B cell (primary cell): ENCODE measurements at regions not wholly inside any gene's neighbourhood (a gene's known extent, or its start where the extent isn't known, plus 50 kb on each side); places are given as distances from the start of the nearest gene placed in this dataset.

Experiments
- ATAC-seq: fragments of 200-7000 bp; cut with Tn5 transposase; one replicate; pipeline ENCODE4 v1.10.0; 2021; ENCODE audit warnings: low read depth, mild to moderate bottlenecking, moderate number of reproducible peaks, moderate library complexity
- CTCF ChIA-PET: fragments of 350-600 bp; sonication (Branson Sonifier 250); formaldehyde crosslinking; loops from one replicate; lab custom pipeline; 2021; ENCODE audit warnings: antibody characterized with exemption, inconsistent platforms; lab: Charles Lee
- POLR2A ChIA-PET: fragments of 350-600 bp; sonication (Branson Sonifier 250); formaldehyde crosslinking; loops from one replicate; lab custom pipeline; 2021; ENCODE audit warnings: antibody characterized with exemption; lab: Charles Lee
- DNase-seq: peaks from one replicate; pipeline ENCODE4 v3.0.0; 2013
- H2AFZ ChIP-seq: 2 replicates; pipeline ENCODE4 v1.6.1; 2012; ENCODE audit warnings: mild to moderate bottlenecking, low read depth, low read length; ENCODE audit not compliant: insufficient read depth, poor library complexity, severe bottlenecking
- H3K27ac ChIP-seq, 2 donors: 1 replicate in 1 of 2; 2 replicates in 1 of 2; pipeline ENCODE4 v1.5.1; 2012 to 2013; ENCODE audit warnings: low read length in 2 of 2, mild to moderate bottlenecking in 2 of 2, moderate library complexity in 1 of 2
- H3K27me3 ChIP-seq, 4 experiments: fragments of 200-600 bp in 1 of 4; sonication (generic) in 1 of 4; replicated peaks in 1 of 4; 1 replicate in 2 of 4; 2 replicates in 2 of 4; pipeline versions ENCODE4 v1.6.1 to v1.7.0; 2013 to 2016; ENCODE audit warnings: low read length in 3 of 4, mild to moderate bottlenecking in 2 of 4, mixed read lengths in 1 of 4, moderate library complexity in 1 of 4; ENCODE audit not compliant: insufficient read depth in 4 of 4, control insufficient read depth in 3 of 4; ENCODE audit errors: control extremely low read depth in 1 of 4
- H3K36me3 ChIP-seq, 2 experiments: replicated peaks in 1 of 2; 1 replicate in 1 of 2; 2 replicates in 1 of 2; pipeline versions ENCODE4 v1.6.1 to v1.7.1; 2013; ENCODE audit warnings: low read length in 1 of 2; ENCODE audit not compliant: insufficient read depth in 2 of 2, control insufficient read depth in 1 of 2; ENCODE audit errors: control extremely low read depth in 1 of 2, extremely low read depth in 1 of 2
- H3K4me1 ChIP-seq, 2 donors: fragments of 200-600 bp in 1 of 2; sonication (generic) in 1 of 2; 1 replicate in 1 of 2; 2 replicates in 1 of 2; pipeline versions ENCODE4 v1.5.1 to v1.6.1; 2013 to 2017; ENCODE audit warnings: low read length in 2 of 2; ENCODE audit not compliant: control insufficient read depth in 2 of 2, insufficient read depth in 2 of 2
- H3K4me2 ChIP-seq: replicated peaks from 2 replicates; pipeline ENCODE3; 2012; ENCODE audit warnings: mild to moderate bottlenecking, low read depth, low read length; ENCODE audit not compliant: poor library complexity, severe bottlenecking
- H3K4me3 ChIP-seq, 5 experiments: fragments of 200-600 bp in 1 of 5; sonication (generic) in 1 of 5; 1 replicate in 3 of 5; 2 replicates in 2 of 5; pipeline versions ENCODE4 v1.5.1 to v1.7.0; 2011 to 2016; ENCODE audit warnings: low read length in 4 of 5, mild to moderate bottlenecking in 4 of 5, low read depth in 2 of 5, control low read depth in 1 of 5, moderate library complexity in 1 of 5; ENCODE audit not compliant: insufficient read depth in 1 of 5; ENCODE audit errors: control extremely low read depth in 1 of 5, extremely low read depth in 1 of 5
- H3K79me2 ChIP-seq: fragments of 200-600 bp; sonication (generic); one replicate; pipeline ENCODE4 v1.6.0; 2016; ENCODE audit warnings: low read length; ENCODE audit not compliant: control insufficient read depth, insufficient read depth
- H3K9ac ChIP-seq: fragments of 200-600 bp; sonication (generic); 2 replicates; pipeline ENCODE4 v1.6.1; 2017; ENCODE audit warnings: mild to moderate bottlenecking, low read length, moderate library complexity
- H3K9me3 ChIP-seq, 3 donors: one replicate each; pipeline versions ENCODE4 v1.6.1 to v1.7.1; 2013; ENCODE audit warnings: low read length in 2 of 3; ENCODE audit not compliant: control insufficient read depth in 2 of 3, insufficient read depth in 1 of 3; ENCODE audit errors: control extremely low read depth in 1 of 3
- H4K20me1 ChIP-seq: 2 replicates; pipeline ENCODE4 v1.6.0; 2012; ENCODE audit warnings: mild to moderate bottlenecking, low read length; ENCODE audit not compliant: insufficient read depth, control insufficient read depth, poor library complexity, severe bottlenecking
- H3K27ac Mint-ChIP-seq: one replicate; pipeline ENCODE4 v1.8.0; 2021; ENCODE audit warnings: mixed read lengths
- H3K27me3 Mint-ChIP-seq: one replicate; pipeline ENCODE4 v1.8.0; 2021; ENCODE audit warnings: mixed read lengths
- H3K4me1 Mint-ChIP-seq: one replicate; pipeline ENCODE4 v1.8.0; 2021; ENCODE audit warnings: mixed read lengths
- H3K4me3 Mint-ChIP-seq: one replicate; pipeline ENCODE4 v1.8.0; 2021; ENCODE audit warnings: mixed read lengths
- H3K9me3 Mint-ChIP-seq: one replicate; pipeline ENCODE4 v1.8.0; 2022; ENCODE audit warnings: mixed read lengths; ENCODE audit not compliant: insufficient read depth
- EZH2 ChIP-seq: IDR thresholded peaks from 2 replicates; pipeline ENCODE4 v1.6.1; 2012; ENCODE audit warnings: borderline replicate concordance, low read depth, mild to moderate bottlenecking, moderate library complexity, low read length; ENCODE audit not compliant: insufficient read depth, poor library complexity, severe bottlenecking
- intact Hi-C: fragments of 100-400 bp; cut with micrococcal nuclease; formaldehyde crosslinking; loops from one replicate; pipeline ENCODE4 v1.10.0; 2022
- TF ChIP-seq, protein P1 (sequence below): fragments of 200-600 bp; IDR thresholded peaks from one replicate; pipeline ENCODE4 v1.8.0; 2022; ENCODE audit warnings: antibody characterized with exemption, mild to moderate bottlenecking

- ChIA-PET CTCF (no interaction called here), POLR2A (no interaction called here)
- no peak overlapping the region for H3K4me3 ChIP-seq
Observed at GRCh38 chr6:99709062-99709461, 102.4 kb downstream of the PRDM13 start.

DNA sequence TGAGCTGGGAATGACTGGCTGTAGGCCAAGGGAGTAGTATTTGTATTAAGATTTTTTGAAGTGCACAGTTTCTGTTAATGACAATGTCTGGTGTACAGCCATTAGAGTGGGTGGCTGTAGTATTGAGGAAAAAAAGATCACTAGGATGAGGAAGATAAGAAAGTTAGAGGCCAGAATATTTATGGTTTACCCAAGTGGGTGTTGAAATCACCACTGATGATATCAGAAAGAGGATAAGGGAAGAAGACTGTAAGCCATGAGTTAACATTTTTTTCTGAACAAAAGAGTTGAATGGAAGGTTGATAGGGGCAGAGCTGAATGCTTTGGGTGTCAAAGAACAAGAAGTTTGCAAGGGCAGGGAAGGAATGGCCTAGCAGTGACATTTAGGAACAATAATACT, 104.7 kb downstream of the PRDM13 start:
- peaks cover 3% of the 10 kb centered on the region for H3K9me3 Mint-ChIP-seq
- ChIA-PET CTCF (no interaction called here), POLR2A (no interaction called here)
- H3K9ac ChIP-seq = no peak overlapping the region
- H3K4me2 ChIP-seq = no peak overlapping the region
- no peak for TF ChIP-seq EZH2
- TF ChIP-seq, protein P1, sequence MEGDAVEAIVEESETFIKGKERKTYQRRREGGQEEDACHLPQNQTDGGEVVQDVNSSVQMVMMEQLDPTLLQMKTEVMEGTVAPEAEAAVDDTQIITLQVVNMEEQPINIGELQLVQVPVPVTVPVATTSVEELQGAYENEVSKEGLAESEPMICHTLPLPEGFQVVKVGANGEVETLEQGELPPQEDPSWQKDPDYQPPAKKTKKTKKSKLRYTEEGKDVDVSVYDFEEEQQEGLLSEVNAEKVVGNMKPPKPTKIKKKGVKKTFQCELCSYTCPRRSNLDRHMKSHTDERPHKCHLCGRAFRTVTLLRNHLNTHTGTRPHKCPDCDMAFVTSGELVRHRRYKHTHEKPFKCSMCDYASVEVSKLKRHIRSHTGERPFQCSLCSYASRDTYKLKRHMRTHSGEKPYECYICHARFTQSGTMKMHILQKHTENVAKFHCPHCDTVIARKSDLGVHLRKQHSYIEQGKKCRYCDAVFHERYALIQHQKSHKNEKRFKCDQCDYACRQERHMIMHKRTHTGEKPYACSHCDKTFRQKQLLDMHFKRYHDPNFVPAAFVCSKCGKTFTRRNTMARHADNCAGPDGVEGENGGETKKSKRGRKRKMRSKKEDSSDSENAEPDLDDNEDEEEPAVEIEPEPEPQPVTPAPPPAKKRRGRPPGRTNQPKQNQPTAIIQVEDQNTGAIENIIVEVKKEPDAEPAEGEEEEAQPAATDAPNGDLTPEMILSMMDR = no peak
- no peaks in the 10 kb centered on the region for H3K4me1 Mint-ChIP-seq
- H3K27ac Mint-ChIP-seq = no peak overlapping the region
- H3K9me3 ChIP-seq = no peaks in the 10 kb centered on the region
- H4K20me1 ChIP-seq = no peaks in the 10 kb centered on the region
- H3K36me3 ChIP-seq = no peaks in the 10 kb centered on the region
- no peaks in the 10 kb centered on the region for H3K4me1 ChIP-seq
- no peak overlapping the region for H2AFZ ChIP-seq
- no peaks in the 10 kb centered on the region for H3K79me2 ChIP-seq
- H3K27ac ChIP-seq = no peak overlapping the region
- no peak overlapping the region for H3K4me3 Mint-ChIP-seq
- no peak for DNase-seq
- intact Hi-C loops = no loop called here
- ATAC-seq = no peak
- peaks cover 5% of the 10 kb centered on the region for H3K27me3 Mint-ChIP-seq
- no peaks in the 10 kb centered on the region for H3K27me3 ChIP-seq
- H3K4me3 ChIP-seq = no peak overlapping the region

More at GRCh38 chr6:99709062-99709461, 102.4 kb downstream of the PRDM13 start:
- H2AFZ ChIP-seq = no peak overlapping the region
- Mint-ChIP-seq H3K4me3 (no peak overlapping the region), H3K9me3 (peaks cover 3% of the 10 kb centered on the region), H3K27me3 (peaks cover 5% of the 10 kb centered on the region), H3K4me1 (no peaks in the 10 kb centered on the region), H3K27ac (no peak overlapping the region)
- no peaks in the 10 kb centered on the region for H3K4me1 ChIP-seq
- H3K9me3 ChIP-seq = no peaks in the 10 kb centered on the region
- ATAC-seq = no peak
- no peaks in the 10 kb centered on the region for H3K27me3 ChIP-seq
- H3K79me2 ChIP-seq = no peaks in the 10 kb centered on the region
- intact Hi-C loops = no loop called here
- no peak overlapping the region for H3K4me2 ChIP-seq
- no peak overlapping the region for H3K27ac ChIP-seq
- H4K20me1 ChIP-seq = no peaks in the 10 kb centered on the region
- no peak for TF ChIP-seq EZH2
- TF ChIP-seq, protein P1 = no peak
- DNase-seq = no peak
- no peaks in the 10 kb centered on the region for H3K36me3 ChIP-seq
- no peak overlapping the region for H3K9ac ChIP-seq
